PC-9 (cell line): ENCODE measurements at regions not wholly inside any gene's neighbourhood (a gene's known extent, or its start where the extent isn't known, plus 50 kb on each side); places are given as distances from the start of the nearest gene placed in this dataset.

ENCODE experiments used
- BruUV-seq: library from RNA; stranded (reverse); fragments of 400-500 nt; replicated peaks from 2 replicates; lab custom pipeline; 2021; lab: Mats Ljungman, UMichigan
- CTCF ChIA-PET: fragments of 300-600 bp; sonication (Branson Sonifier 250); formaldehyde crosslinking; loops from one replicate; lab custom pipeline; 2022; ENCODE audit warnings: antibody characterized with exemption; lab: Charles Lee
- POLR2A ChIA-PET: fragments of 300-600 bp; sonication (Branson Sonifier 250); formaldehyde crosslinking; loops from one replicate; lab custom pipeline; 2022; ENCODE audit warnings: antibody characterized with exemption; ENCODE audit not compliant: unreplicated experiment; lab: Charles Lee
- DNase-seq, 2 experiments: peaks; one replicate each; pipeline versions ENCODE4 v3.0.0 to v3.0.0-alpha.2; 2015 to 2022; ENCODE audit warnings: mixed read lengths in 1 of 2
- H2AFZ ChIP-seq: fragments of 200-600 bp; sonication (generic); 2 replicates; pipeline ENCODE4 v1.8.1; 2017; ENCODE audit warnings: antibody characterized with exemption
- H3F3A ChIP-seq: fragments of 200-600 bp; sonication (generic); 2 replicates; pipeline ENCODE4 v1.8.1; 2017; ENCODE audit warnings: antibody characterized with exemption, mild to moderate bottlenecking, low read depth; ENCODE audit not compliant: insufficient read depth
- H3K27ac ChIP-seq: fragments of 200-600 bp; sonication (generic); 2 replicates; pipeline ENCODE4 v1.6.1; 2016; ENCODE audit warnings: mixed run types
- H3K27me3 ChIP-seq: fragments of 200-600 bp; sonication (generic); 2 replicates; pipeline ENCODE4 v1.6.1; 2016; ENCODE audit warnings: low read depth, mixed run types; ENCODE audit not compliant: insufficient read depth
- H3K36me3 ChIP-seq: fragments of 200-600 bp; sonication (generic); 2 replicates; pipeline ENCODE4 v1.6.1; 2016; ENCODE audit warnings: low read depth, mixed run types
- H3K4me1 ChIP-seq: fragments of 200-600 bp; sonication (generic); replicated peaks from 2 replicates; pipeline ENCODE4 v1.6.1; 2016; ENCODE audit warnings: mixed run types; ENCODE audit not compliant: insufficient read depth
- H3K4me2 ChIP-seq: fragments of 200-600 bp; sonication (generic); 2 replicates; pipeline ENCODE4 v1.6.1; 2017; ENCODE audit warnings: mixed run types
- H3K4me3 ChIP-seq: fragments of 200-600 bp; sonication (generic); 2 replicates; pipeline ENCODE4 v1.6.1; 2016; ENCODE audit warnings: mixed run types
- H3K79me2 ChIP-seq: fragments of 200-600 bp; sonication (generic); 2 replicates; pipeline ENCODE4 v1.6.1; 2017; ENCODE audit warnings: low read depth, mixed run types
- H3K9me2 ChIP-seq: fragments of 200-600 bp; sonication (generic); 2 replicates; pipeline ENCODE4 v1.8.1; 2017; ENCODE audit warnings: mild to moderate bottlenecking; ENCODE audit not compliant: insufficient read depth
- H3K9me3 ChIP-seq: fragments of 200-600 bp; sonication (generic); 2 replicates; pipeline ENCODE4 v1.8.1; 2016; ENCODE audit warnings: low read depth; ENCODE audit not compliant: insufficient read depth
- H4K20me1 ChIP-seq: fragments of 200-600 bp; sonication (generic); 2 replicates; pipeline ENCODE4 v1.8.1; 2017; ENCODE audit not compliant: insufficient read depth
- EZH2 ChIP-seq: fragments of 200-600 bp; sonication (generic); IDR thresholded peaks from 2 replicates; pipeline ENCODE4 v1.8.0; 2017; ENCODE audit warnings: antibody characterized with exemption, low read depth
- intact Hi-C: fragments of 100-400 bp; cut with micrococcal nuclease; formaldehyde crosslinking; loops from one replicate; pipeline ENCODE4 v1.10.0; 2022; ENCODE audit not compliant: unreplicated experiment
- TF ChIP-seq, protein P1 (sequence below): fragments of 200-600 bp; sonication (generic); conservative IDR thresholded peaks from 2 replicates; pipeline ENCODE4 v1.6.1; 2017; ENCODE audit warnings: mixed run types, antibody characterized with exemption, mild to moderate bottlenecking, moderate library complexity

- no peak overlapping the region for H2AFZ ChIP-seq
- intact Hi-C loops, result no loop called here
- H3K4me2 ChIP-seq, result no peak overlapping the region
- H3K9me3 ChIP-seq, result 0 out of 2 replicates have a peak, but pooled peaks cover 3% of the 10 kb centered on the region
- H3K9me2 ChIP-seq, result 0 out of 2 replicates have a peak, but pooled peaks cover 3% of the 10 kb centered on the region
- peaks cover 14% of the 10 kb centered on the region; the same call in 1 of the 2 replicates for H3K27me3 ChIP-seq
- POLR2A ChIA-PET, result no interaction called here
- DNase-seq, result no peak
- CTCF ChIA-PET, result no interaction called here
- H4K20me1 ChIP-seq, result no peaks in the 10 kb centered on the region
- no peaks in the 10 kb centered on the region for H3K4me1 ChIP-seq
- H3K79me2 ChIP-seq, result no peaks in the 10 kb centered on the region
- H3K36me3 ChIP-seq, result no peaks in the 10 kb centered on the region
- no peak for TF ChIP-seq EZH2
- TF ChIP-seq, protein P1, sequence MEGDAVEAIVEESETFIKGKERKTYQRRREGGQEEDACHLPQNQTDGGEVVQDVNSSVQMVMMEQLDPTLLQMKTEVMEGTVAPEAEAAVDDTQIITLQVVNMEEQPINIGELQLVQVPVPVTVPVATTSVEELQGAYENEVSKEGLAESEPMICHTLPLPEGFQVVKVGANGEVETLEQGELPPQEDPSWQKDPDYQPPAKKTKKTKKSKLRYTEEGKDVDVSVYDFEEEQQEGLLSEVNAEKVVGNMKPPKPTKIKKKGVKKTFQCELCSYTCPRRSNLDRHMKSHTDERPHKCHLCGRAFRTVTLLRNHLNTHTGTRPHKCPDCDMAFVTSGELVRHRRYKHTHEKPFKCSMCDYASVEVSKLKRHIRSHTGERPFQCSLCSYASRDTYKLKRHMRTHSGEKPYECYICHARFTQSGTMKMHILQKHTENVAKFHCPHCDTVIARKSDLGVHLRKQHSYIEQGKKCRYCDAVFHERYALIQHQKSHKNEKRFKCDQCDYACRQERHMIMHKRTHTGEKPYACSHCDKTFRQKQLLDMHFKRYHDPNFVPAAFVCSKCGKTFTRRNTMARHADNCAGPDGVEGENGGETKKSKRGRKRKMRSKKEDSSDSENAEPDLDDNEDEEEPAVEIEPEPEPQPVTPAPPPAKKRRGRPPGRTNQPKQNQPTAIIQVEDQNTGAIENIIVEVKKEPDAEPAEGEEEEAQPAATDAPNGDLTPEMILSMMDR, result no peak
- no TSS peak for BruUV-seq
- no peak overlapping the region for H3K27ac ChIP-seq
- no peaks in the 10 kb centered on the region for H3F3A ChIP-seq
- H3K4me3 ChIP-seq, result no peak overlapping the region
These were observed 80.4 kb downstream of the HSPH1 start for GRCh38 chr13:31081316-31081715.

- TF ChIP-seq EZH2, result no peak
- TF ChIP-seq, protein P1, result no peak
- Histone ChIP-seq H4K20me1 (no peaks in the 10 kb centered on the region), H3K36me3 (no peaks in the 10 kb centered on the region), H3K4me1 (0 out of 2 replicates have a peak, but pooled peaks cover 6% of the 10 kb centered on the region), H3K4me2 (no peak overlapping the region), H3K4me3 (no peak overlapping the region), H3K9me3 (no peaks in the 10 kb centered on the region; the same call in 1 of the 2 replicates), H2AFZ (no peak overlapping the region), H3K27me3 (peaks cover 9% of the 10 kb centered on the region; the same call in 1 of the 2 replicates), H3K79me2 (no peaks in the 10 kb centered on the region), H3K9me2 (no peaks in the 10 kb centered on the region), H3F3A (peaks cover 8% of the 10 kb centered on the region; the same call in 1 of the 2 replicates), H3K27ac (no peak overlapping the region)
- intact Hi-C loops, result no loop called here
- DNase-seq, result no peak
- ChIA-PET POLR2A (no interaction called here), CTCF (no interaction called here)
- BruUV-seq, result no TSS peak
These were observed 86.9 kb downstream of the HSPH1 start for GRCh38 chr13:31074756-31075155.

GRCh38 chr13:31073859-31074718, 87.6 kb downstream of the HSPH1 start:
- no peaks in the 10 kb centered on the region for H3K36me3 ChIP-seq
- H3K4me3 ChIP-seq, result no peak overlapping the region
- TF ChIP-seq EZH2, result no peak
- TF ChIP-seq, protein P1, result no peak
- BruUV-seq, result no TSS peak
- ChIA-PET POLR2A (interaction anchor here (0.6 kb wide), 1 partner anchor 1085 kb away, joined by 3 read pairs; no protein-coding TSS in a partner anchor), CTCF (no interaction called here)
- no peaks in the 10 kb centered on the region for H4K20me1 ChIP-seq
- no peak overlapping the region for H2AFZ ChIP-seq
- H3K9me2 ChIP-seq, result no peaks in the 10 kb centered on the region
- H3K4me2 ChIP-seq, result no peak overlapping the region
- H3K9me3 ChIP-seq, result no peaks in the 10 kb centered on the region; the same call in 1 of the 2 replicates
- H3K4me1 ChIP-seq, result 0 out of 2 replicates have a peak, but pooled peaks cover 6% of the 10 kb centered on the region
- H3F3A ChIP-seq, result peaks cover 8% of the 10 kb centered on the region; the same call in 1 of the 2 replicates
- intact Hi-C loops, result no loop called here
- no peak overlapping the region for H3K27ac ChIP-seq
- peaks cover 8% of the 10 kb centered on the region; the same call in 1 of the 2 replicates for H3K27me3 ChIP-seq
- DNase-seq, result peak in 1 of 2 experiments; percentile 43
- no peaks in the 10 kb centered on the region for H3K79me2 ChIP-seq
